ENCODE measurements at regions not wholly inside any gene's neighbourhood (a gene's known extent, or its start where the extent isn't known, plus 50 kb on each side); places are given as distances from the start of the nearest gene placed in this dataset.
"Not testable (repeated sequence)": the region's sequence is repeated elsewhere in the genome, so short reads cannot be mapped to it uniquely, and the experiment has no call there.

GRCh38 chr11:60592601-60593000, 77.4 kb downstream of the MS4A13 start:
- DNase-seq (ENCODE audit: low spot score), result no peak

GRCh38 chr11:60594998-60595642, 79.9 kb downstream of the MS4A13 start:
- DNase-seq (ENCODE audit: low spot score), result no peak

- DNase-seq (ENCODE audit: low spot score), result no peak
Measured at GRCh38 chr11:60607483-60607882, 91.9 kb upstream of the MS4A8 start.

GRCh38 chr11:60609632-60610031, 89.8 kb upstream of the MS4A8 start:
- DNase-seq (ENCODE audit: low spot score), result no peak

GRCh38 chr11:60610702-60611101, 88.7 kb upstream of the MS4A8 start:
- DNase-seq (ENCODE audit: low spot score), result no peak

- DNase-seq (ENCODE audit: low spot score), result no peak
Measured at GRCh38 chr11:60615497-60615896, 83.9 kb upstream of the MS4A8 start.

- not testable (repeated sequence) for DNase-seq (ENCODE audit: low spot score)
Measured at GRCh38 chr11:60621940-60622339, 77.5 kb upstream of the MS4A8 start.

GRCh38 chr11:60622776-60623175, 76.6 kb upstream of the MS4A8 start:
- not testable (repeated sequence) for DNase-seq (ENCODE audit: low spot score)

GRCh38 chr11:60625262-60625661, 74.2 kb upstream of the MS4A8 start:
- peak; percentile 42 for DNase-seq (ENCODE audit: low spot score)

- no peak for DNase-seq (ENCODE audit: low spot score)
Measured at GRCh38 chr11:60629399-60629798, 70.0 kb upstream of the MS4A8 start.

- no peak for DNase-seq (ENCODE audit: low spot score)
Measured at GRCh38 chr11:60631944-60632343, 67.5 kb upstream of the MS4A8 start.

- DNase-seq (ENCODE audit: low spot score), result no peak
Measured at GRCh38 chr11:60633645-60634044, 65.8 kb upstream of the MS4A8 start.

- no peak for DNase-seq (ENCODE audit: low spot score)
Measured at GRCh38 chr11:60634126-60634525, 65.3 kb upstream of the MS4A8 start.

GRCh38 chr11:60641940-60642339, 57.5 kb upstream of the MS4A8 start:
- DNase-seq (ENCODE audit: low spot score), result no peak

- no peak for DNase-seq (ENCODE audit: low spot score)
Measured at GRCh38 chr11:60647087-60647486, 52.3 kb upstream of the MS4A8 start.
